ENCODE measurements at regions not wholly inside any gene's neighbourhood (a gene's known extent, or its start where the extent isn't known, plus 50 kb on each side); places are given as distances from the start of the nearest gene placed in this dataset.

DNA sequence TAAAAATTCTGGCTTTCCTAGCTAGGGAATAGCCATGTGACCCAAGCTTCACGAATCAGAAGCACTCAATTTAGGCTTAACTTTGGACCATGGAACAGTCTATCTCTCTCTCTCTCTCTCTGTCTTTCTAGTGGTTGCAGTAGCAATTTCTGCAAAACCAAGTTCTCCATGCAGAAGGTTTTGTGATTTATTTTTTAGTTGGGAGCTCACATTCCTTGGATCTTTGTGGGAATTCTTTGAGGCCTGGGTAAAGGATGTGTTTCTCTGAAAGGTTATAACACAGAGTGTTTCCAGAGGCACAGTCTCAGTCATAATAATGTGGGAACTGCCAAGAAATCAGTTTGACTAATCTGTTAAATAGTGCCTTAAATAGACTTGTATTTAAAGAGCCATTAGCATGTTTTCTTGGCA is 112.3 kb upstream of the COL11A1 start:
- H3K9me3 ChIP-seq: no peaks in the 10 kb centered on the region
- no peaks in the 10 kb centered on the region for H3K4me1 ChIP-seq
- TF ChIP-seq, protein P1, sequence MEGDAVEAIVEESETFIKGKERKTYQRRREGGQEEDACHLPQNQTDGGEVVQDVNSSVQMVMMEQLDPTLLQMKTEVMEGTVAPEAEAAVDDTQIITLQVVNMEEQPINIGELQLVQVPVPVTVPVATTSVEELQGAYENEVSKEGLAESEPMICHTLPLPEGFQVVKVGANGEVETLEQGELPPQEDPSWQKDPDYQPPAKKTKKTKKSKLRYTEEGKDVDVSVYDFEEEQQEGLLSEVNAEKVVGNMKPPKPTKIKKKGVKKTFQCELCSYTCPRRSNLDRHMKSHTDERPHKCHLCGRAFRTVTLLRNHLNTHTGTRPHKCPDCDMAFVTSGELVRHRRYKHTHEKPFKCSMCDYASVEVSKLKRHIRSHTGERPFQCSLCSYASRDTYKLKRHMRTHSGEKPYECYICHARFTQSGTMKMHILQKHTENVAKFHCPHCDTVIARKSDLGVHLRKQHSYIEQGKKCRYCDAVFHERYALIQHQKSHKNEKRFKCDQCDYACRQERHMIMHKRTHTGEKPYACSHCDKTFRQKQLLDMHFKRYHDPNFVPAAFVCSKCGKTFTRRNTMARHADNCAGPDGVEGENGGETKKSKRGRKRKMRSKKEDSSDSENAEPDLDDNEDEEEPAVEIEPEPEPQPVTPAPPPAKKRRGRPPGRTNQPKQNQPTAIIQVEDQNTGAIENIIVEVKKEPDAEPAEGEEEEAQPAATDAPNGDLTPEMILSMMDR (IDR thresholded peaks at IDR 0.05): no peak
- H3K27ac ChIP-seq: no peak overlapping the region
- H3K27me3 ChIP-seq: no peaks in the 10 kb centered on the region
- H3K4me3 ChIP-seq: no peak overlapping the region
- no peak for DNase-seq (ENCODE audit: low spot score in 2 of 2)
- intact Hi-C loops (cut with DNase I): no loop called here
- no peaks in the 10 kb centered on the region for H3K36me3 ChIP-seq

DNA sequence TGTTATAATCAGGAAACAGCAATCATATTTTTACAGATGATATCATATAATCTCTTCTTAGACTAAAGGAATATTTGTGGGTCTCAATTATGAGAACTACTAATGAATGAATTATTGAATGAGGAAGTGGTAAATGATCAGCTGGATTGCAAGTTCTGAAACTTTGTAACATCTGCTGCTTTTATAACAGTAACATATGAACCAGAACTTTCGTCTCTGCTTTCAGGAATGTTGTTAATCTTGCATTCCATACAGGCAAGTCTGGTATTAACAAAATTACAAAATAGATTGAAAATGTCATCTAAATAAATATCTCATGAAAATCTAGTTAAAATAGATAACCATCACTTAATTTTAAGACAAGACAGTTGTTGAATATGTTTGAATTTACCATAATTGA is 110.5 kb upstream of the COL11A1 start:
- Histone ChIP-seq H3K4me1 (no peaks in the 10 kb centered on the region), H3K9me3 (no peaks in the 10 kb centered on the region), H3K27me3 (no peaks in the 10 kb centered on the region), H3K27ac (no peak overlapping the region), H3K4me3 (no peak overlapping the region), H3K36me3 (no peaks in the 10 kb centered on the region)
- intact Hi-C loops (cut with DNase I): no loop called here
- TF ChIP-seq, protein P1 (IDR thresholded peaks at IDR 0.05): no peak
- DNase-seq (ENCODE audit: low spot score in 2 of 2): no peak

DNA sequence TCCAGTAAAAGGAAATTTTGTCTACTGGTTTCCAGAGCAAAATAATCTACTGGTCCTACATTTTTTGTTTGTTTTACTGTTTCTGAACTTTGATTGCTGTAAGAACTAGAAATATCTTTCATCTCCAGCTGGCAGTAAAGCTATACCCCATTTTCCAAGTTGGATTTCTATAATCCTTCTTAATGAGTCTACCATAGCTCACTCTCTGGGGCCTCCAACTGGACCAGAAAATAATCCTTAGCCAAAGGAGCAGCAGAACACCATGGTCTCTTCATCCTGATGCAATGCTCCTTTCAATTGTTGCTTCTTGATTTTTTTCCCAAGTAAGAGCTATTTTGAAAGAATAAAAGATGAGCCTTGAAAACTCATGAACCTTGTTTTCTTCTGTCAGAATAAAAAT is 110.0 kb upstream of the COL11A1 start:
- Histone ChIP-seq H3K4me1 (no peaks in the 10 kb centered on the region), H3K36me3 (no peaks in the 10 kb centered on the region), H3K27ac (no peak overlapping the region), H3K4me3 (no peak overlapping the region), H3K27me3 (no peaks in the 10 kb centered on the region), H3K9me3 (no peaks in the 10 kb centered on the region)
- no peak for DNase-seq (ENCODE audit: low spot score in 2 of 2)
- TF ChIP-seq, protein P1 (IDR thresholded peaks at IDR 0.05): no peak
- intact Hi-C loops (cut with DNase I): no loop called here

DNA sequence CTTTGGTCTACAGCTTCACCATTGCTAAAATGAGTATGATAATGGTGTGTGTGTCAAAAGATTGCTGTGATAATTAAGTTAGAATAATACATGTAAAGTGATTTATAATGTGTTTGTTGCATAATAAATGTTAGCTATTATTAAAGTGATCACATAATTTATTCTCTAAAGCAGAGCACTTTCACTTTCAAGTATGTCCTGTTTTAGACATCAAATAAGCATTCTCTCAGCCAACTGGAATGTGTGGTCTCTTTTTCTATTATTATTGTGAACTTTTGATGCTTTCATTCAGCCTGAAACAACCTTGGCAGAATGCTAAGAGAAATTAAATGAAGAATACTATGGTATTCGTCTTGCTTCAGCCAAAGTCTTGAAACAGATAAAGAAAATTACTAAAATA is 102.8 kb upstream of the COL11A1 start:
- Histone ChIP-seq H3K4me1 (no peaks in the 10 kb centered on the region), H3K36me3 (no peaks in the 10 kb centered on the region), H3K27me3 (no peaks in the 10 kb centered on the region), H3K4me3 (no peak overlapping the region), H3K9me3 (no peaks in the 10 kb centered on the region), H3K27ac (no peak overlapping the region)
- TF ChIP-seq, protein P1 (IDR thresholded peaks at IDR 0.05): no peak
- no peak for DNase-seq (ENCODE audit: low spot score in 2 of 2)
- intact Hi-C loops (cut with DNase I): no loop called here

DNA sequence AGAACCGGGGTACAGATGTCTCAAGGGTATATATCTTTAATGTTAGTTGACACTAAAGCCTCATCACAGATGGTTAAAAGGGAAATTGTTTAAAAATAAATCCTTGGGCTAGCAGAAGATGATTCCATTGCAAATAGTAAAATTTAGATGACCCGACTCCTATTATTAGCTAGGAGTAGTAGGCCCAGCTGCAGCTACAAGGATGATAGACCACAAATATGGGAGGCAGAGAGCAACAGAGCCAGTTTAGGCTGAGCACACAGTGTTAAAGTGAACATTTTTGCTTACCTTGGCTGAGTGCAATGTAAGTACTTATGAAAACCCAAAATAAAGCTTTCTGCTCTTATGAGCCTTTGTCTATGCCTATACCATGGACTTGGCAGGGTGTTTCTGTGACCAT is 100.5 kb upstream of the COL11A1 start:
- intact Hi-C loops (cut with DNase I): no loop called here
- no peak for DNase-seq (ENCODE audit: low spot score in 2 of 2)
- Histone ChIP-seq H3K36me3 (no peaks in the 10 kb centered on the region), H3K9me3 (no peaks in the 10 kb centered on the region), H3K4me3 (no peak overlapping the region), H3K27me3 (no peaks in the 10 kb centered on the region), H3K4me1 (no peaks in the 10 kb centered on the region), H3K27ac (no peak overlapping the region)
- TF ChIP-seq, protein P1 (IDR thresholded peaks at IDR 0.05): no peak

DNA sequence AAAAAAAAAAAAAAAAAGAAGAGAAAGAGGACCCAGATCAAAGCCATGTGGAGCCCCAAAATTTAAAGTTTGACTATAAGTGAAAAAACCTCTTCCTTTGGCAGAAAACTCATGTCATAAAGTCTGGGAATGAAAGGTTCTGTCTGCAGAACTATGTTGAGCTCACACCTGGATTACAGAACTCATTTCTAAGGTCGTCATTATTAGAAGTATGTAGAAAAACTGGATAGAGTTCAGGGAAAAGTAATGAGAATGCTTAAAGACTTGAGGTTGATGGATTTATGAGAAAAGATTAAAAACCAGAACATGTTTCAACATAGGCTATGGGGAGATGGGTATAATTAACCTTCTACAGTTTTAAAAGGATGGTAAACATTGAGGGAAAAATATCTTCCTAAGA is 90.7 kb upstream of the COL11A1 start:
- H3K27me3 ChIP-seq: no peaks in the 10 kb centered on the region
- DNase-seq (ENCODE audit: low spot score in 2 of 2): no peak
- H3K4me3 ChIP-seq: no peak overlapping the region
- intact Hi-C loops (cut with DNase I): no loop called here
- no peak overlapping the region for H3K27ac ChIP-seq
- H3K4me1 ChIP-seq: no peaks in the 10 kb centered on the region
- no peaks in the 10 kb centered on the region for H3K36me3 ChIP-seq
- H3K9me3 ChIP-seq: no peaks in the 10 kb centered on the region
- TF ChIP-seq, protein P1 (IDR thresholded peaks at IDR 0.05): no peak
